ENCODE measurements at regions not wholly inside any gene's neighbourhood (a gene's known extent, or its start where the extent isn't known, plus 50 kb on each side); places are given as distances from the start of the nearest gene placed in this dataset.
"Not testable (repeated sequence)": the region's sequence is repeated elsewhere in the genome, so short reads cannot be mapped to it uniquely, and the experiment has no call there.

- DNase-seq = no peak
These were observed 52.0 kb upstream of the LRIG1 start for GRCh38 chr3:66552846-66553245.

- DNase-seq = no peak
These were observed 52.8 kb upstream of the LRIG1 start for GRCh38 chr3:66553441-66554113.

GRCh38 chr3:66554178-66554577 is 53.4 kb upstream of the LRIG1 start:
- DNase-seq = no peak

GRCh38 chr3:66555214-66555844 is 54.5 kb upstream of the LRIG1 start:
- no peak for DNase-seq

- DNase-seq = no peak
These were observed 56.3 kb upstream of the LRIG1 start for GRCh38 chr3:66557170-66557569.

GRCh38 chr3:66559924-66560323 is 59.1 kb upstream of the LRIG1 start:
- DNase-seq = not testable (repeated sequence)

GRCh38 chr3:66561367-66561766 is 60.5 kb upstream of the LRIG1 start:
- no peak for DNase-seq

GRCh38 chr3:66565301-66565700 is 64.5 kb upstream of the LRIG1 start:
- no peak for DNase-seq

- DNase-seq = no peak
These were observed 66.3 kb upstream of the LRIG1 start for GRCh38 chr3:66567077-66567476.

- DNase-seq = no peak
These were observed 71.4 kb upstream of the LRIG1 start for GRCh38 chr3:66572090-66572675.

- no peak for DNase-seq
These were observed 72.3 kb upstream of the LRIG1 start for GRCh38 chr3:66572938-66573710.

GRCh38 chr3:66574091-66574490 is 73.3 kb upstream of the LRIG1 start:
- DNase-seq = no peak

- DNase-seq = no peak
These were observed 76.8 kb upstream of the LRIG1 start for GRCh38 chr3:66577426-66578203.

- no peak for DNase-seq
These were observed 80.4 kb upstream of the LRIG1 start for GRCh38 chr3:66581256-66581655.

GRCh38 chr3:66582721-66583423 is 82.0 kb upstream of the LRIG1 start:
- no peak for DNase-seq

GRCh38 chr3:66583424-66584040 is 82.7 kb upstream of the LRIG1 start:
- DNase-seq = no peak

- DNase-seq = no peak
These were observed 84.8 kb upstream of the LRIG1 start for GRCh38 chr3:66585520-66586095.

GRCh38 chr3:66586853-66587252 is 86.0 kb upstream of the LRIG1 start:
- DNase-seq = no peak

- DNase-seq = no peak
These were observed 87.6 kb upstream of the LRIG1 start for GRCh38 chr3:66588340-66588847.

GRCh38 chr3:66592016-66592761 is 91.4 kb upstream of the LRIG1 start:
- DNase-seq = no peak

Measured in NCI-H2227 treated with DMSO at 0.1 percent for 48 hours (cell line).